HEK293 (cell line): ENCODE measurements at regions not wholly inside any gene's neighbourhood (a gene's known extent, or its start where the extent isn't known, plus 50 kb on each side); places are given as distances from the start of the nearest gene placed in this dataset.

ENCODE experiments used
- CTCF ChIP-seq: fragments of 450-650 bp; formaldehyde crosslinking; IDR thresholded peaks from 2 replicates; pipeline ENCODE4 v1.5.1; 2016; ENCODE audit warnings: missing biosample characterization, missing genetic modification characterization
- MYNN ChIP-seq: fragments of 450-650 bp; formaldehyde crosslinking; IDR thresholded peaks from 2 replicates; pipeline ENCODE4 v1.5.1; 2016; ENCODE audit warnings: missing biosample characterization, missing genetic modification characterization, borderline replicate concordance
- ZNF239 ChIP-seq: fragments of 450-650 bp; formaldehyde crosslinking; IDR thresholded peaks from 2 replicates; pipeline ENCODE4 v1.5.1; 2016; ENCODE audit warnings: missing biosample characterization, missing genetic modification characterization
- ZNF26 ChIP-seq: fragments of 450-650 bp; formaldehyde crosslinking; IDR thresholded peaks from 2 replicates; pipeline ENCODE4 v1.5.1; 2016; ENCODE audit warnings: missing biosample characterization, missing genetic modification characterization
- ZNF324 ChIP-seq: fragments of 450-650 bp; formaldehyde crosslinking; IDR thresholded peaks from 2 replicates; pipeline ENCODE4 v1.5.1; 2016; ENCODE audit warnings: missing biosample characterization, missing genetic modification characterization
- ZNF510 ChIP-seq: fragments of 450-650 bp; formaldehyde crosslinking; IDR thresholded peaks from 2 replicates; pipeline ENCODE4 v1.5.1; 2018; ENCODE audit warnings: mild to moderate bottlenecking, missing genetic modification characterization, missing biosample characterization; ENCODE audit not compliant: insufficient replicate concordance
- ZNF664 ChIP-seq: fragments of 450-650 bp; formaldehyde crosslinking; IDR thresholded peaks from 2 replicates; pipeline ENCODE4 v1.5.1; 2016; ENCODE audit warnings: missing biosample characterization, missing genetic modification characterization
- ZSCAN16 ChIP-seq: fragments of 450-650 bp; formaldehyde crosslinking; IDR thresholded peaks from 2 replicates; pipeline ENCODE4 v1.5.1; 2016; ENCODE audit warnings: missing biosample characterization, missing genetic modification characterization

GRCh38 chr19:32219881-32220472 lies 125.4 kb upstream of the ZNF507 start:
- TF ChIP-seq ZSCAN16 (tag by site-specific recombination) (no peak), ZNF26 (tag by site-specific recombination) (no peak), ZNF324 (tag by site-specific recombination) (no peak), CTCF (tag by site-specific recombination) (no peak), ZNF664 (tag by site-specific recombination) (no peak), ZNF510 (no peak), MYNN (tag by site-specific recombination) (no peak), ZNF239 (no peak)
